H9 (cell line): ENCODE measurements at regions not wholly inside any gene's neighbourhood (a gene's known extent, or its start where the extent isn't known, plus 50 kb on each side); places are given as distances from the start of the nearest gene placed in this dataset.

ENCODE experiments used
- DNase-seq: peaks from one replicate; pipeline ENCODE4 v3.0.0-alpha.2; 2017
- H2AFZ ChIP-seq: one replicate; pipeline ENCODE4 v1.6.1; 2013; ENCODE audit warnings: mild to moderate bottlenecking, low read length, control low read depth, moderate library complexity
- H2AK5ac ChIP-seq: 2 replicates; pipeline ENCODE4 v1.6.1; 2013; ENCODE audit warnings: low read length, control low read depth, mixed read lengths; ENCODE audit not compliant: insufficient read length
- H2BK120ac ChIP-seq: one replicate; pipeline ENCODE4 v1.6.1; 2013; ENCODE audit warnings: low read depth, mild to moderate bottlenecking, low read length, control low read depth, inconsistent platforms; ENCODE audit not compliant: poor library complexity, severe bottlenecking
- H2BK12ac ChIP-seq: 2 replicates; pipeline ENCODE4 v1.6.1; 2013; ENCODE audit warnings: low read length, control low read depth, mixed read lengths, low read depth; ENCODE audit not compliant: insufficient read length
- H2BK15ac ChIP-seq: 2 replicates; pipeline ENCODE4 v1.6.1; 2013; ENCODE audit warnings: low read depth, low read length, control low read depth
- H2BK20ac ChIP-seq: one replicate; pipeline ENCODE4 v1.6.1; 2013; ENCODE audit warnings: low read depth, mild to moderate bottlenecking, low read length, control low read depth, inconsistent platforms; ENCODE audit not compliant: poor library complexity, severe bottlenecking
- H2BK5ac ChIP-seq: 2 replicates; pipeline ENCODE4 v1.6.1; 2013; ENCODE audit warnings: low read length, control low read depth, mixed read lengths; ENCODE audit not compliant: insufficient read length
- H3K14ac ChIP-seq: 2 replicates; pipeline ENCODE4 v1.6.1; 2013; ENCODE audit warnings: low read length, control low read depth; ENCODE audit not compliant: insufficient read depth
- H3K18ac ChIP-seq: 2 replicates; pipeline ENCODE4 v1.6.1; 2013; ENCODE audit warnings: low read depth, mild to moderate bottlenecking, mixed read lengths, low read length, control low read depth; ENCODE audit not compliant: insufficient read length
- H3K23ac ChIP-seq: 2 replicates; pipeline ENCODE4 v1.6.1; 2013; ENCODE audit warnings: low read length, control low read depth, mixed read lengths, low read depth; ENCODE audit not compliant: insufficient read length
- H3K23me2 ChIP-seq: 2 replicates; pipeline ENCODE4 v1.6.1; 2013; ENCODE audit warnings: low read depth, mild to moderate bottlenecking, mixed read lengths, low read length, control low read depth; ENCODE audit not compliant: insufficient read length, poor library complexity, severe bottlenecking
- H3K27ac ChIP-seq: 2 replicates; pipeline ENCODE4 v1.5.1; 2013; ENCODE audit warnings: low read length, control low read depth, mixed read lengths, low read depth; ENCODE audit not compliant: insufficient read length
- H3K27me3 ChIP-seq: 2 replicates; pipeline ENCODE4 v1.6.1; 2013; ENCODE audit warnings: low read length, control low read depth, inconsistent platforms; ENCODE audit not compliant: insufficient read depth
- H3K4ac ChIP-seq: 2 replicates; pipeline ENCODE4 v1.6.1; 2013; ENCODE audit warnings: low read depth, mild to moderate bottlenecking, control low read depth, inconsistent platforms, low read length, moderate library complexity
- H3K4me1 ChIP-seq: 2 replicates; pipeline ENCODE4 v1.6.1; 2013; ENCODE audit warnings: low read length, control low read depth, inconsistent platforms; ENCODE audit not compliant: insufficient read depth
- H3K4me2 ChIP-seq: 2 replicates; pipeline ENCODE4 v1.6.1; 2013; ENCODE audit warnings: low read length, control low read depth, mixed read lengths; ENCODE audit not compliant: insufficient read length, insufficient read depth
- H3K56ac ChIP-seq: 2 replicates; pipeline ENCODE4 v1.6.1; 2013; ENCODE audit warnings: low read depth, mild to moderate bottlenecking, mixed read lengths, low read length, control low read depth; ENCODE audit not compliant: insufficient read length
- H3K79me1 ChIP-seq: 2 replicates; pipeline ENCODE4 v1.6.1; 2013; ENCODE audit warnings: low read depth, mild to moderate bottlenecking, moderate library complexity, low read length, control low read depth, inconsistent platforms; ENCODE audit not compliant: insufficient read depth, poor library complexity, severe bottlenecking
- H3K79me2 ChIP-seq: 2 replicates; pipeline ENCODE4 v1.6.1; 2013; ENCODE audit warnings: low read length, control low read depth, inconsistent platforms; ENCODE audit not compliant: insufficient read depth
- H3K9ac ChIP-seq: 2 replicates; pipeline ENCODE4 v1.6.1; 2013; ENCODE audit warnings: low read length, control low read depth, mixed read lengths; ENCODE audit not compliant: insufficient read length; ENCODE audit errors: extremely low read depth
- H3K9me3 ChIP-seq: one replicate; pipeline ENCODE4 v1.6.1; 2013; ENCODE audit warnings: low read depth, low read length, inconsistent platforms; ENCODE audit not compliant: control insufficient read depth
- H3T11ph ChIP-seq: one replicate; pipeline ENCODE4 v1.6.1; 2013; ENCODE audit warnings: mild to moderate bottlenecking, low read length, control low read depth, inconsistent platforms
- H4K20me1 ChIP-seq: one replicate; pipeline ENCODE4 v1.6.1; 2013; ENCODE audit not compliant: control insufficient read depth, insufficient read length, insufficient read depth
- H4K5ac ChIP-seq: 2 replicates; pipeline ENCODE4 v1.6.1; 2013; ENCODE audit warnings: low read depth, mild to moderate bottlenecking, mixed read lengths, low read length, control low read depth; ENCODE audit not compliant: insufficient read length
- H4K8ac ChIP-seq: replicated peaks from 2 replicates; pipeline ENCODE4 v1.6.1; 2013; ENCODE audit warnings: low read length, control low read depth, mixed read lengths, low read depth; ENCODE audit not compliant: insufficient read length
- H4K91ac ChIP-seq: 2 replicates; pipeline ENCODE4 v1.6.1; 2013; ENCODE audit warnings: low read depth, mild to moderate bottlenecking, moderate library complexity, mixed read lengths, low read length, control low read depth; ENCODE audit not compliant: insufficient read length
- H3K27ac Mint-ChIP-seq, 3 experiments: 2 replicates in 2 of 3; 3 replicates in 1 of 3; pipeline ENCODE4 v1.8.0; 2020 to 2021; ENCODE audit warnings: mixed read lengths in 3 of 3, mild to moderate bottlenecking in 1 of 3, moderate library complexity in 1 of 3
- H3K27me3 Mint-ChIP-seq: 2 replicates; pipeline ENCODE4 v1.8.0; 2021; ENCODE audit warnings: low read depth, mild to moderate bottlenecking, moderate library complexity, mixed read lengths
- H3K36me3 Mint-ChIP-seq, 3 experiments: 2 replicates in 2 of 3; 3 replicates in 1 of 3; pipeline ENCODE4 v1.8.0; 2020 to 2021; ENCODE audit warnings: low read depth in 3 of 3, mixed read lengths in 3 of 3; ENCODE audit not compliant: insufficient read depth in 1 of 3
- H3K4me1 Mint-ChIP-seq, 2 experiments: 2 replicates each; pipeline ENCODE4 v1.8.0; 2020; ENCODE audit warnings: mixed read lengths in 2 of 2
- H3K4me3 Mint-ChIP-seq, 2 experiments: 2 replicates in 1 of 2; 3 replicates in 1 of 2; pipeline ENCODE4 v1.8.0; 2020 to 2021; ENCODE audit warnings: mild to moderate bottlenecking in 2 of 2, mixed read lengths in 2 of 2, moderate library complexity in 1 of 2
- H3K9me3 Mint-ChIP-seq, 2 experiments: 2 replicates in 1 of 2; 3 replicates in 1 of 2; pipeline ENCODE4 v1.8.0; 2020; ENCODE audit warnings: mild to moderate bottlenecking in 2 of 2, mixed read lengths in 2 of 2, moderate library complexity in 1 of 2
- CTCF ChIP-seq: fragments of 200-600 bp; sonication (generic); conservative IDR thresholded peaks from 3 replicates; pipeline ENCODE4 v1.8.0; 2021; ENCODE audit warnings: antibody characterized with exemption, mild to moderate bottlenecking

DNA sequence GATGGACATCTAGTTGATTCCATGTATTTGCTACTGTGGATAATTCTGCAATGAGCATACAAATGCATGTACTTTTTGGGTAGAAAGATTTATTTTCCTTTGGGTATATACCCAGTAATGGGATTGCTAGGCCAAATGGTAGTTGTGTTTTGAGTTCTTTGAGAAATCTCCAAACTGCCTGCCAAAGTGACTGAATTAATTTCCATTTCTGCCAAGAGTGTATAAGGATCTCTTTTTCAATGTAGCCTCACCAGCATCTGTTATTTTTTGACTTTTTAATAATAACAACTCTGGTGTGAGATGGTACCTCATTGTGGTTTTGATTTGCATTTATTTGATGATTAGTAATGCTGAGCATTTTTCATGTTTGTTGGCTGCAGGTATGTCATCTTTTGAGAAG, 435.0 kb upstream of the CBLB start:
- no peak overlapping the region for H2AFZ ChIP-seq
- no peak overlapping the region for H4K5ac ChIP-seq
- H2BK20ac ChIP-seq = no peak overlapping the region
- no peak overlapping the region for H4K91ac ChIP-seq
- no peak overlapping the region for H3K27ac Mint-ChIP-seq
- no peak overlapping the region for H3K27ac ChIP-seq
- peaks cover 0 to 2% of the 10 kb centered on the region in 2 experiments; a peak in 3 of 5 replicates for H3K9me3 Mint-ChIP-seq
- H3K23ac ChIP-seq = no peak overlapping the region
- H3K14ac ChIP-seq = no peak overlapping the region
- no peaks in the 10 kb centered on the region for H4K20me1 ChIP-seq
- peaks cover 0 to 6% (median 5%) of the 10 kb centered on the region in 3 experiments; a peak in 3 of 7 replicates for H3K36me3 Mint-ChIP-seq
- no peak overlapping the region for H3K18ac ChIP-seq
- TF ChIP-seq CTCF = no peak
- no peaks in the 10 kb centered on the region for H3K27me3 ChIP-seq
- H3K4ac ChIP-seq = no peak overlapping the region
- no peak overlapping the region for H4K8ac ChIP-seq
- no peak overlapping the region for H3K9ac ChIP-seq
- no peaks in the 10 kb centered on the region for H3K79me1 ChIP-seq
- no peak overlapping the region for H2BK12ac ChIP-seq
- H3K4me2 ChIP-seq = no peak overlapping the region
- no peak overlapping the region for H3K4me3 Mint-ChIP-seq
- no peaks in the 10 kb centered on the region for H3K23me2 ChIP-seq
- no peak overlapping the region for H2BK120ac ChIP-seq
- H3K4me1 ChIP-seq = no peaks in the 10 kb centered on the region; the same call in 1 of the 2 replicates
- DNase-seq = no peak
- H3T11ph ChIP-seq = no peak overlapping the region
- no peak overlapping the region for H3K56ac ChIP-seq
- H2BK5ac ChIP-seq = no peak overlapping the region
- H2BK15ac ChIP-seq = no peak overlapping the region
- no peaks in the 10 kb centered on the region for H3K9me3 ChIP-seq
- H3K4me1 Mint-ChIP-seq = peaks cover 21 to 24% of the 10 kb centered on the region in 2 experiments
- H2AK5ac ChIP-seq = no peak overlapping the region
- H3K27me3 Mint-ChIP-seq = no peaks in the 10 kb centered on the region
- no peaks in the 10 kb centered on the region for H3K79me2 ChIP-seq
